ENCODE measurements at regions not wholly inside any gene's neighbourhood (a gene's known extent, or its start where the extent isn't known, plus 50 kb on each side); places are given as distances from the start of the nearest gene placed in this dataset.

- DNase-seq, result no peak
- no peak for ATAC-seq
These were observed 356.3 kb upstream of the TNRC6C start for GRCh38 chr17:77602062-77602746.

- no peak for DNase-seq
- no peak for ATAC-seq
These were observed 355.4 kb upstream of the TNRC6C start for GRCh38 chr17:77602883-77603640.

- no peak for DNase-seq
- ATAC-seq, result no peak
These were observed 354.1 kb upstream of the TNRC6C start for GRCh38 chr17:77604301-77604972.

- ATAC-seq (no peak), DNase-seq (no peak)
These were observed 353.6 kb upstream of the TNRC6C start for GRCh38 chr17:77604973-77605313.

- ATAC-seq (no peak), DNase-seq (no peak)
These were observed 352.2 kb upstream of the TNRC6C start for GRCh38 chr17:77606146-77606864.

GRCh38 chr17:77606865-77607210 lies 351.7 kb upstream of the TNRC6C start:
- DNase-seq (no peak), ATAC-seq (no peak)

- no peak for DNase-seq
These were observed 350.9 kb upstream of the TNRC6C start for GRCh38 chr17:77607606-77608005.

GRCh38 chr17:77608431-77608830 lies 350.1 kb upstream of the TNRC6C start:
- DNase-seq, result no peak
- no peak for ATAC-seq

More at GRCh38 chr17:77607606-77608005, 350.9 kb upstream of the TNRC6C start:
- no peak for ATAC-seq

- ATAC-seq (peak; percentile 95), DNase-seq (peak; percentile 64)
These were observed 348.7 kb upstream of the TNRC6C start for GRCh38 chr17:77609553-77610517.

GRCh38 chr17:77610518-77610893 lies 348.0 kb upstream of the TNRC6C start:
- DNase-seq (no peak), ATAC-seq (no peak)

GRCh38 chr17:77610972-77611521 lies 347.5 kb upstream of the TNRC6C start:
- no peak for DNase-seq
- ATAC-seq, result no peak

- ATAC-seq (no peak), DNase-seq (no peak)
These were observed 346.6 kb upstream of the TNRC6C start for GRCh38 chr17:77611791-77612502.

- DNase-seq (no peak), ATAC-seq (no peak)
These were observed 345.3 kb upstream of the TNRC6C start for GRCh38 chr17:77613218-77613617.

- ATAC-seq, result no peak
- DNase-seq, result no peak
These were observed 344.9 kb upstream of the TNRC6C start for GRCh38 chr17:77613627-77614026.

GRCh38 chr17:77615703-77616253 lies 342.7 kb upstream of the TNRC6C start:
- DNase-seq (no peak), ATAC-seq (no peak)

GRCh38 chr17:77616254-77616731 lies 342.2 kb upstream of the TNRC6C start:
- ATAC-seq (peak; percentile 62), DNase-seq (no peak)

GRCh38 chr17:77617516-77617915 lies 341.0 kb upstream of the TNRC6C start:
- ATAC-seq (no peak), DNase-seq (no peak)

GRCh38 chr17:77618173-77618572 lies 340.3 kb upstream of the TNRC6C start:
- ATAC-seq, result peak; percentile 65
- peak; percentile 23 for DNase-seq

GRCh38 chr17:77618731-77619130 lies 339.8 kb upstream of the TNRC6C start:
- ATAC-seq, result no peak

GRCh38 chr17:77619326-77619725 lies 339.2 kb upstream of the TNRC6C start:
- ATAC-seq, result no peak
- DNase-seq, result no peak

More at GRCh38 chr17:77618731-77619130, 339.8 kb upstream of the TNRC6C start:
- DNase-seq, result no peak

Measured in stimulated activated naive CD8-positive, alpha-beta T cell treated with anti-CD3 and anti-CD28 coated beads, Interleukin-15, Interleukin-2, amounts not matched to agents 100 U/mL and 50 U/mL, for 24 hours (primary cell).